ENCODE measurements at regions not wholly inside any gene's neighbourhood (a gene's known extent, or its start where the extent isn't known, plus 50 kb on each side); places are given as distances from the start of the nearest gene placed in this dataset.

- TF ChIP-seq CTCF (IDR thresholded peaks at IDR 0.05) (no peak), POLR2A (IDR thresholded peaks at IDR 0.05) (no peak)
These were observed 434.5 kb upstream of the B3GAT1 start for GRCh38 chr11:134846328-134847082.

All from right lobe of liver (tissue), 4 donors.